NCI-H1092 treated with DMSO at 0.1 percent for 48 hours (cell line): ENCODE measurements at regions not wholly inside any gene's neighbourhood (a gene's known extent, or its start where the extent isn't known, plus 50 kb on each side); places are given as distances from the start of the nearest gene placed in this dataset.

Experiments used
- DNase-seq: peaks from one replicate; lab custom pipeline; 2025; lab: John Stamatoyannopoulos, UW

DNA sequence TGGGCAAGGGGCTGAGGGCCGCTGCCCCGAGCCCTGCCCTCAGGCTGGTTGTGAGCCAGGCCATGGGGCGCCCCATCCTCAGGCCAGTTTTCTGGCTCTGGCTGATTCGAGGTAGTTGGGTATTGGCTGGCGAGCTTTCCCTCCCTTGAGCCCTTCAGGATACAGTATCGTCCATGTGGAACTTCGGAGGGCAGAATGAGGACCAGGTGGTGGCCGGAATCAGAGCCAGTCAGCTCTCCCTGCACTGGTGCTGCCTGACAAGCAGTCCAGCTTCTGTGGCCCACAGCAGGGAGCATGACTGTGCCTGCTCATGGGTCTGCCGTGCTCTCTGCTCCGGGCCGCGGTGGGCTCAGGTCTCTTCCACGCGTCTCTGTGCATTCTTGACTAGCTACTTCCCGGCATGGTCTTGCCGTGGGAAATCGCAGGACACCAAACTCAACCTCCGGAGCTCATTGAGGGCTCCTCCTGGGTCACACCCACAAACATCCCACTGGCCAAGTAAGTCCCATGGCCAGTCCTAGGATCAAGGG is 1289.3 kb downstream of the BRD1 start:
- DNase-seq: no peak

- no peak for DNase-seq
Measured at GRCh38 chr22:48537343-48537680, 1290.4 kb downstream of the BRD1 start.

GRCh38 chr22:48536541-48537342 is 1290.9 kb downstream of the BRD1 start:
- DNase-seq: no peak

DNA sequence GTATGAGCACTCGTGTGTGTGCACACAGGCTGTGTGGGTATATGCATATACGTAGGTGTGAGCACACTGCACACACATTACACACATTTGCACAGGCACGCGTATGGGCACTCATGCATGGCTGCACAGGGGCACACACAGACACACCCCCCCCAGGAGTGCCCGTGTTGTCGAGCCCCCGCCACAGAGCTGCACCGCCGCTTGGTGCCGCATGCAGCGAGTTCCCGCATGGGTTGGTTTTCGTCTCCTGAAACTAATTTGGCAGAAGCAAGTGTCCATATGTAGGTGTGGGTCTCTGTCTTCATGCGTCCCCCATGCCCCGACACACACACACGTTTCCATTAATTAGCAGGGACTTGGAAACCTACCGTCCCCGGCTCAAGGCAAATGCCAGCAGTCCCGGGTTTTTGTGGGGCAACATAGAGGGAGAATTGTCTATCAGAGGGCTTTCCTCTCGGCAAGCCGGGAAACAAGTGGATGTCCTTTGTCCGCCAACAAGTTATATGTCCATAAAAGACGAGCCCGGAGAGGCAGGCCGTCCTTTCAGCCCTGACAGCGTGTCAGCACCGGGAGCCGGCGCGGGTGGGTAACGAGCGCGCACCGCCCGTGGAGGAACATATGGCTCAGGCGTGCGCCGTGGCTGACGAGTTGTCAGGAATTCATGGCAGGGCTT is 1291.7 kb downstream of the BRD1 start:
- DNase-seq: no peak

- no peak for DNase-seq
Measured at GRCh38 chr22:48534395-48534958, 1293.2 kb downstream of the BRD1 start.

GRCh38 chr22:48532986-48533385 is 1294.7 kb downstream of the BRD1 start:
- DNase-seq: no peak

GRCh38 chr22:48531761-48532435 is 1295.8 kb downstream of the BRD1 start:
- no peak for DNase-seq

GRCh38 chr22:48531108-48531507 is 1296.6 kb downstream of the BRD1 start:
- no peak for DNase-seq

GRCh38 chr22:48530666-48531065 is 1297.0 kb downstream of the BRD1 start:
- DNase-seq: no peak

DNA sequence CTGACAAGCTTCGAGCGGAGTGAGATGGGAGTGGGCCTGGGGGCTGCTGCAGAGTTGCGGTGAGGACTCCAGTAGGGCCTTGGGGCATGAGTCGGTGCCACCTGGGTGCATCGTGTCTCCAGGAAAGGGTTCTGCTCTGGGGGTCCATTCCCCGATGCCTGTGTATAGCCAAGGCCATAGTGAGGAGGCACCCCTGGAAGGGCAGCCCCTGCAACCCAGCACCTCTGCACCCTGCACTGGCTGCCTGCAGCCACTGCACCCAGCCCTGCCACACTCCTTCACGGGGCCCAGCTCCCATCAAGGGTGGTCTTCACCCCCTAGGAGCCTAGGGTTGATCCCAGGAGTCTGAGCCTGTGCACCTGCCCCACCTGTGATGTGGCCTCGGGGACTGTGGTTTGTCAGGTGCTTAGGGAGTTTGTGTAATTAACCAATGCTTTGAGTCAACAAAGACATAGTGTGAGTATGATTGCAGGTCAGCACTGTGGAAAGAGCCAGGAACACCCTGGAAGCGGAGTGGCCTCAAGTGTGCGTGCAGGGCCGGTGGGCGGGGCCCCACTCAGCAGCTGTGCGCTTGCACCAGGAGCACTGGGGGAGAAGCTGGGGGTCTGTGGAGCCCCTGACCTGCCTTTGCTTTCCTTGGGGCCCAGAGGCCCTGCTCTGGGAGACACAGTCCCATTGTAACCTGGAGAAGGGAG is 1299.3 kb downstream of the BRD1 start:
- no peak for DNase-seq

- no peak for DNase-seq
Measured at GRCh38 chr22:48523761-48524160, 1303.9 kb downstream of the BRD1 start.

- DNase-seq: no peak
Measured at GRCh38 chr22:48523091-48523490, 1304.6 kb downstream of the BRD1 start.

DNA sequence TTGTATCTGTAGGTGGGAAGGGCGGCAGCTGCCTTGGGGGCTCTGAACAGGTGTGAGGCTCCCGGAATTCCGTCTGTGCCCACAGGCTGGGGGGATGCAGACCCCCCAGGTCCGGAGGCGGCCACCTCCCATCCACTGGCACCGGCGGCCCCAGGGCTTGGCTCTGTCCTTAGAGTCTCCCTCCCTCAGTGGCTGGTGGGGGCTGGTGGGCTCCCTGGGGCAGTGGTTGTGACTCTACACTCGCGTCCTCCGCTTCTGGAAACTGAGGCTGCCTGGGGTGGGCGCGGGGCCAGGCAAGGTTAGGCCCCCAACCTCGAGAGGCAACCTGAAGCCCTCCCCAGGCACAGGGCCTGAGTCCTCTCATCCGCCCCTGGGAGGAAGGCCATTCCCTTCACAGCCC is 1305.4 kb downstream of the BRD1 start:
- no peak for DNase-seq

DNA sequence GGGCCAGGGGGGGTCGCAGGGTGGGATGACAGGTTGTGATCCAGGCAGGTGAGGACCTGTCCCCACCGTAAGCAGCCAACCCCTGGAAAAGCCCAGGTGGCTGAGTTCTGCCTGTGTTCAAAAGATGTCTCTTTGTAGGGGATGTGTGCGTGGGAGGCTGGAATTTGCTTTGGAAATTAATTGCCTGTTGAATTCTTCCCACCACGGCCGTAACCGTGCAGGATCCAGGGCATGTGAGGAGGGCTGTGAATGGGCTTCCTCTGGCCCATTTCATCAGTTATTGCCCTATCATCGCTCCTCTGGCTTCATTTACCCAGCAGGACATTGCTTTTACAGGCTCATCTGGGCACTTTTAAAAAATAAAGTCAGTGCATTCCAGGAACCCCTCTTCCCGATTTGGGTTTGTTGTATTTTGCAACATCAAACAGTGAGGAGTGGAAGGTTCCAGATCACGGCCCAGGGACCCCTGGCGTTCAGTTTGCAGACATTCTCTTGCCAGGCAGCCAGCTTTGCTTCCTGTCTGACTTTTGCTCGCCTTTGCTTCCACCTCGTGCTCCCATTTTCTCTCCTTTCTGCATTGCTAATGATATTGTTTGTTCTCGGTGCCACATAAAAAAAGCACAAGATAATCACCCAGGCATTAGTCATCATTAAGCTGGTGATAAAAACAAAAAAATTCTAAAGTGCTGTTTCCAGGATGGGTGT is 1306.6 kb downstream of the BRD1 start:
- DNase-seq: no peak

DNA sequence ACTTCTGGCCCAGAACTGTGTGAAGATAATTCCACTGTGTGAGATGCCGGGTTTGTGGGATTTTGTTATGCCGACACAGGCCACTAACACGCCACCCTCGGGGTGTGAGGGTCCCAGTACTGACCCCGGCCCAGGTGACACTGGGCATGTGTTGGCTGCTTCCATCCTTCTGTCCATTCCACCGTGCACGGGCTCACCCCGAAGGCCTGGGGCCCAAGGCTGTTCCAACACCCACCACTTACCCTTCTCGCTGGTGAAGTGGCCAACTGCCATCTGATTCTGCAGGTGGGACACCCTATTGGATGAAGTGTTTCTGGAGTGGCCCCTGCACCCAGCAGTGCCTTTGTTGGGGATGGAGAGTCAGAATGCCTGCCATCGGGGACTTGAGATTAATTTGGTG is 1307.5 kb downstream of the BRD1 start:
- no peak for DNase-seq

DNA sequence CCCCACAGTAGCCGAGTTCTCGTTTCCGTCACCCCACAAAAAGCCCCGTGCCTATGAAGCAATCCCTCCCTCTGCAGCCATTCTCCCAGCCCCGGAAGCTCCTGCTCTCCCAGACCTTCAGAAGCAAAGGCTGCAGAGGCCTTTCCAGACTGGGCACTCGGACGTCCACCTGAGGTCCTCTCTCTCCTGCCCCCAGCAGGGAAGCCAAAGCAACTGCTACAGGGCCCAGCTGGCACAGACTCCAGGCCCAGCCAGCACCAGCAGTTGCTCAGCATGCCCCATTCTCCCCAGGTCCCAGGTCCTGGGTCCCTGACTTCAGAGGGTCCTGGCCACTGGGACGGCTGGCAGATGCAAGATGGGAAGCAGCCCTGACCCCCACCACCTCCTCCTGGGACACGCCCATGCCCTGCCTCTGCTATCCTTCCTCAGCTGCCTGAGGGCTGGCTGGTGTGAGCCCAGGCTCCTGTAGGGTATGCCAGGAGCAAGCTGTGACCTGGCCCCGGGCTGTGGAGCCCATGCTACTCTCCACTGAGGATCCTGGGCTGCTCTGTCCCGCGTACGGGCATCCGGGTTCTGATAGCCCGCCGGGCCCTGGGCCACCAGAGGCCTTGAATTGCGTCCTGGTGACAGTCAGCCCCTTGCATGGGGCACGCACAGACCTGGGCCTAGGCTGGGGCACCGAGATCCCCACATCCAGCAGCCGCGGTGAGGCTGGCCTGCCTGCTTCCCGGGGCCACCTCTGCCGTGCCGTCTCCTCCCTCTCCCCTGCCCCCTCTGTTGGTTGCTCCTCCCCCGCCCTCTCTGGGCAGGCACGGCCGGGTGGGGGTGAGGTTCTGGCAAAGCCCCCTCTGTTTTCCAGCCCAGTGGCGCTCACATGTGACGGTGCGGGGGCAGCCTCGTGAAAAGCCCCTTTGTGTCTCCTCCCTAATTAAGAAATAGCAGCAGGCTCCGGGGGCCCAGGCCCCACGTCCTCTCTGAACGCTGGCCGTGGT is 1310.3 kb downstream of the BRD1 start:
- no peak for DNase-seq

DNA sequence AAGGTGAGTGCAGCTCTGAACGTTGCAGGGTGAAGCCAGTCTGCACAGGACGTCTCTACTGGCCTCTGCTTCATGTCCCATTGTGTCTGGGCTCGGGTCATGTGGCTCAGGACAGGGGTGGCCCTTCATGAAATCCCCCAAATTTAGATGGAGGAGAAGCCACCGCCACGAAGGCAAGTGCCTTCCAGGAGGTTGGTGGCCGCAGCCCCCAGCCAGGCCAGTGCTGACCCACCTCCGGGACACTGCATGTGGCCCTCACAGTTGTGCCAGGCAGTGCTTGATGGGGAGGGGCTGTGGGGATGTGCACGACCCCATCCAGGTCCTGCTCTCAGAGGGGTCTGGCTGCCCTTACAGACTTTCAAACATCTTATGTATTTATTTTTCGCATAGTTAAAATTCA is 1311.1 kb downstream of the BRD1 start:
- DNase-seq: no peak

DNA sequence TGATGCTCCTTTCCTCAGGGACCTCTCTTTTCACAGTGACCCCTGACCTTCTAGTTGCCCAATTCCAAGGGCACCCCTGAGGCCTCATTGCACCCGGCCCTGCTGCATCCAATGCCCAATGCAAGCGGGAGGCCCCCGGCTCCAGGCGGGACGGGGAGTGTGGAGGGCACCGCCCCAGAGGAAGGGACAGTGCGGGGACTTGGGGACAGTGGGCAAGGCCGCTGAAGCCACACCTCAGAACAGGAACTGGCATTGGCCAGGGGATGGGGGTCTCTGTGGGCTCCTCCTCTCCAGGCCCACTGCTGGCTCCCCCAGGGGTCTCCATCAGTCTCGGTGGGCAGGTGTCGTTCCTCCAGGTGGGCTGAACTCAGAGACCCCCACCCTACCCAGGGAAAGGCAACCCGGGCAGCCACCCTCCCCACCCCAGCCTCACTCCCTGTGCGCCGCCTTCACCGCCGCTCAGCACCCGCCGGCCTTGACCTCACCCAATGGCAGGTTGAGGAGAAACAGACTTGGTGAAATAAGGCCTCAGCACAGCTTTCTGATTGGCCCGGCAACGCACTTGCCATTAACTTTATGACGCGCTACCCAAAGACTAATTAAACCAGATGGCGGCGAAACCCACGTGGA is 1312.0 kb downstream of the BRD1 start:
- no peak for DNase-seq

- no peak for DNase-seq
Measured at GRCh38 chr22:48513929-48514328, 1313.7 kb downstream of the BRD1 start.

DNA sequence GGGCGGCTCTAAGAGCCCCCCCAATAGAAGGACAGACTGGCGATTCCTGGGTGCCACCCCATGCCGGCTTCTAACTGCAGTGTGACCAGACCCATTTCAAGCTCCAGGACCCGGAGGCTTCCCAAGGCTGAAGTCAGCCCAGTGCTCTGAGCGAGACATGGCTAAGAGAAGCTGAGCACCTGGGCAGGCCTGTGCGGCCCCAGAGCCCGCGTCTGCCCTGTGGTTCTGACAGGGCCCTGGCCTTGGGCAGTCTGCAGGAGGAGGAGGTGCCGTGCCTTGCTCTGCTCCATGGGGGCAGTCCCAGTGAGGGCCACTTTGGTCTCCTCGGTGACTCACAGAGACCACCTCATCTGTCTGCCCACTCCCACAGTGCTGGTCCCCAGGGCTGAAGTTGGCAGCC is 1314.2 kb downstream of the BRD1 start:
- no peak for DNase-seq
